ENCODE measurements at regions not wholly inside any gene's neighbourhood (a gene's known extent, or its start where the extent isn't known, plus 50 kb on each side); places are given as distances from the start of the nearest gene placed in this dataset.

- DNase-seq (ENCODE audit: low read depth) = no peak
- no peak for TF ChIP-seq CTCF (IDR thresholded peaks at IDR 0.05; ENCODE audit: insufficient read depth, low read depth, low read length, missing control alignments)
- H3K4me3 ChIP-seq (ENCODE audit: low read depth, low read length) = no peak overlapping the region
These were observed 148.8 kb upstream of the ODAD2 start for GRCh38 chr10:28147706-28148105.

- H3K4me3 ChIP-seq (ENCODE audit: low read depth, low read length) = no peak overlapping the region
- DNase-seq (ENCODE audit: low read depth) = no peak
- no peak for TF ChIP-seq CTCF (IDR thresholded peaks at IDR 0.05; ENCODE audit: insufficient read depth, low read depth, low read length, missing control alignments)
These were observed 140.3 kb upstream of the ODAD2 start for GRCh38 chr10:28139138-28139537.

- TF ChIP-seq CTCF (IDR thresholded peaks at IDR 0.05; ENCODE audit: insufficient read depth, low read depth, low read length, missing control alignments) = no peak
These were observed 139.3 kb upstream of the ODAD2 start for GRCh38 chr10:28137907-28138880.

GRCh38 chr10:28135258-28135657 lies 136.4 kb upstream of the ODAD2 start:
- no peak overlapping the region for H3K4me3 ChIP-seq (ENCODE audit: low read depth, low read length)
- no peak for DNase-seq (ENCODE audit: low read depth)
- TF ChIP-seq CTCF (IDR thresholded peaks at IDR 0.05; ENCODE audit: insufficient read depth, low read depth, low read length, missing control alignments) = no peak

More at GRCh38 chr10:28137907-28138880, 139.3 kb upstream of the ODAD2 start:
- no peak for DNase-seq (ENCODE audit: low read depth)
- H3K4me3 ChIP-seq (ENCODE audit: low read depth, low read length) = no peak overlapping the region

- no peak for DNase-seq (ENCODE audit: low read depth)
- TF ChIP-seq CTCF (IDR thresholded peaks at IDR 0.05; ENCODE audit: insufficient read depth, low read depth, low read length, missing control alignments) = no peak
- no peak overlapping the region for H3K4me3 ChIP-seq (ENCODE audit: low read depth, low read length)
These were observed 131.4 kb upstream of the ODAD2 start for GRCh38 chr10:28130267-28130666.

GRCh38 chr10:28127881-28128280 lies 129.0 kb upstream of the ODAD2 start:
- no peak for DNase-seq (ENCODE audit: low read depth)
- H3K4me3 ChIP-seq (ENCODE audit: low read depth, low read length) = no peak overlapping the region
- TF ChIP-seq CTCF (IDR thresholded peaks at IDR 0.05; ENCODE audit: insufficient read depth, low read depth, low read length, missing control alignments) = no peak

All from GM12865 (cell line).